ENCODE measurements at regions not wholly inside any gene's neighbourhood (a gene's known extent, or its start where the extent isn't known, plus 50 kb on each side); places are given as distances from the start of the nearest gene placed in this dataset.

- no peak for TF ChIP-seq CTCF (IDR thresholded peaks at IDR 0.05)
Measured at GRCh38 chr5:9845185-9845584, 215.0 kb upstream of the TAS2R1 start.

- TF ChIP-seq CTCF (IDR thresholded peaks at IDR 0.05), result no peak
Measured at GRCh38 chr5:9841516-9842170, 211.5 kb upstream of the TAS2R1 start.

GRCh38 chr5:9838916-9839315 lies 208.8 kb upstream of the TAS2R1 start:
- no peak for TF ChIP-seq CTCF (IDR thresholded peaks at IDR 0.05)

GRCh38 chr5:9834871-9835770 lies 205.0 kb upstream of the TAS2R1 start:
- no peak for TF ChIP-seq CTCF (IDR thresholded peaks at IDR 0.05)

- TF ChIP-seq CTCF (IDR thresholded peaks at IDR 0.05), result no peak
Measured at GRCh38 chr5:9833871-9834270, 203.7 kb upstream of the TAS2R1 start.

- TF ChIP-seq CTCF (IDR thresholded peaks at IDR 0.05), result no peak
Measured at GRCh38 chr5:9832921-9833320, 202.8 kb upstream of the TAS2R1 start.

GRCh38 chr5:9831823-9832222 lies 201.7 kb upstream of the TAS2R1 start:
- no peak for TF ChIP-seq CTCF (IDR thresholded peaks at IDR 0.05)

Measured in LNCAP (cell line).